Left lung (tissue), 4 donors: ENCODE measurements at regions not wholly inside any gene's neighbourhood (a gene's known extent, or its start where the extent isn't known, plus 50 kb on each side); places are given as distances from the start of the nearest gene placed in this dataset.

ENCODE experiments used
- ATAC-seq: fragments of 200-7000 bp; cut with Tn5 transposase; one replicate; pipeline ENCODE4 v1.9.1; 2020; ENCODE audit warnings: moderate library complexity
- DNase-seq, 4 donors: peaks; one replicate each; pipeline ENCODE4 v3.0.0-alpha.2; 2013 to 2020
- H3K27ac ChIP-seq, 2 donors: fragments of 200-600 bp; sonication (generic) in 1 of 2; one replicate each; pipeline versions ENCODE4 v1.5.0 to v1.8.0; 2020 to 2021
- H3K27me3 ChIP-seq, 2 donors: fragments of 200-600 bp; sonication (generic) in 1 of 2; one replicate each; pipeline versions ENCODE4 v1.5.0 to v1.8.0; 2020 to 2021
- H3K36me3 ChIP-seq, 2 donors: fragments of 200-600 bp; sonication (generic) in 1 of 2; one replicate each; pipeline versions ENCODE4 v1.5.0 to v1.8.0; 2020 to 2021
- H3K4me1 ChIP-seq, 2 donors: fragments of 200-600 bp; one replicate each; pipeline ENCODE4 v1.8.0; 2021
- H3K4me3 ChIP-seq, 2 donors: fragments of 200-600 bp; sonication (generic) in 1 of 2; one replicate each; pipeline versions ENCODE4 v1.5.0 to v1.8.0; 2020 to 2021; ENCODE audit warnings: mild to moderate bottlenecking in 1 of 2
- H3K9me3 ChIP-seq, 2 donors: fragments of 200-600 bp; sonication (generic) in 1 of 2; one replicate each; pipeline versions ENCODE4 v1.5.0 to v1.8.0; 2020 to 2021
- intact Hi-C, 2 donors: fragments of 100-400 bp; cut with DNase I; formaldehyde crosslinking; loops; one replicate each; pipeline versions ENCODE4 v1.11.2 to v1.14.2; 2022
- TF ChIP-seq, protein P1 (sequence below), 2 donors: fragments of 200-600 bp; sonication (generic) in 1 of 2; IDR thresholded peaks; one replicate each; pipeline versions ENCODE4 v1.5.0 to v1.8.0; 2021; ENCODE audit warnings: antibody characterized with exemption in 2 of 2
- donor health status: DM: no; HTN: yes; CAD: no.
- donor health status: DM: no; HTN: no; CAD: no.

DNA sequence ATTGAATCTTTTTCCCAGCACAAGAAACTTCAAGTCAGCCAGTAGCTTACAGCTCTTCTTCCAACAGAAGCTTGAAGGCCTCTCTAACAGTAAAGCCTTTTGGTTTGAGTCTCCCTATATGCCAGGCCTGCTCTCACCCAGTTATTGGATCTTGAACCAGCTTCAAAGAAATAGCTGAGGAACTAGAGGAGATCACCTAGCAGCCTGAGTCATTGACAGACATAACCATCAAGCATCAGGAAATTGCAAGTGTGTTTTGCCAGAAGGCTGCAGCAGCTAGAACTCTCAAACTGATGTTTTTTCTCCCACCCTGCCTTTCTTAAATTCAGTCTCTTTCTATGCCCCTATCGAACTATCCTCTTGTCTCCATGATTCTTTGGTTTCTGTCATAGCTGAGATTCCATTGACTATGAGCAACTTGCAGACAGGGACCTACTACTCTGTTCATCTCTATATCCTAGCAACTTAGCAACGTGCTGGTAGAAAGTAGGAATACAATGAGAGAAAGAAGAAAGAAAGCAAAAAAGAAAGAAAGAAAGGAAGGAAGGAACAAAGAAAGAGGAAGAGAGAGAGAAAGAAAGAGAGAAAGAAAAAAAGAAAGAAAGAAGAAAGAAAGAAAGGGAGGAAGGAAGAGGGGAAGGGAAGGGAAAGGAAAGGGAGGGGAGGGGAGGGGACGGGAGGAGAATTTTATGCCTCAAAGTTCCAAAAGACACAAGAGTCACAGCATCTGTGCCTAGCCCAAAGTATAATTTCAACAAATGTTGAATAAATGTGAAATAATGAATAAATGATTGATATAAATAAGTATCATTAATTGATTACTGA, 60.0 kb upstream of the FGGY start:
- Histone ChIP-seq H3K4me1 (no peaks in the 10 kb centered on the region), H3K36me3 (no peaks in the 10 kb centered on the region), H3K9me3 (no peaks in the 10 kb centered on the region), H3K27me3 (no peaks in the 10 kb centered on the region), H3K27ac (no peak overlapping the region), H3K4me3 (no peak overlapping the region)
- DNase-seq (no peak), ATAC-seq (no peak)
- intact Hi-C loops: no loop called here
- TF ChIP-seq, protein P1, sequence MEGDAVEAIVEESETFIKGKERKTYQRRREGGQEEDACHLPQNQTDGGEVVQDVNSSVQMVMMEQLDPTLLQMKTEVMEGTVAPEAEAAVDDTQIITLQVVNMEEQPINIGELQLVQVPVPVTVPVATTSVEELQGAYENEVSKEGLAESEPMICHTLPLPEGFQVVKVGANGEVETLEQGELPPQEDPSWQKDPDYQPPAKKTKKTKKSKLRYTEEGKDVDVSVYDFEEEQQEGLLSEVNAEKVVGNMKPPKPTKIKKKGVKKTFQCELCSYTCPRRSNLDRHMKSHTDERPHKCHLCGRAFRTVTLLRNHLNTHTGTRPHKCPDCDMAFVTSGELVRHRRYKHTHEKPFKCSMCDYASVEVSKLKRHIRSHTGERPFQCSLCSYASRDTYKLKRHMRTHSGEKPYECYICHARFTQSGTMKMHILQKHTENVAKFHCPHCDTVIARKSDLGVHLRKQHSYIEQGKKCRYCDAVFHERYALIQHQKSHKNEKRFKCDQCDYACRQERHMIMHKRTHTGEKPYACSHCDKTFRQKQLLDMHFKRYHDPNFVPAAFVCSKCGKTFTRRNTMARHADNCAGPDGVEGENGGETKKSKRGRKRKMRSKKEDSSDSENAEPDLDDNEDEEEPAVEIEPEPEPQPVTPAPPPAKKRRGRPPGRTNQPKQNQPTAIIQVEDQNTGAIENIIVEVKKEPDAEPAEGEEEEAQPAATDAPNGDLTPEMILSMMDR (IDR thresholded peaks at IDR 0.05): no peak

DNA sequence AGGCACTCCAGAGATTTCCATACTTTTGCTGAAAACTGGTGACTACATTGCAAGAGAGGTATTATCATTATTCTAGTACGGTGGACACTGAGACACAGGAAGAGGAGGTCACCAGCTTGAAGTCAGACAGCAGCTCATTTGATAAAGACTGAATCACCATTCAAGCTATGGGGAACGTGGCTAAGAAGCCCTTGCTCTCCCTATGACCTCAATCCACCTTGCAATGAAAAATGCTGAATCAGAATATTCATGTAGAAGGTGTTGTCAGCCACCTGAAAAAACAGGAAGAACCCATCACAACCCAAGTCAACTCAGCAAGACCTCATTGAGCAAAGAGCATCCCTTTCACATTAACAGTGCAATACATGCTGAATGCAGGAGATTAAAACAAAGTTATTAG, 59.0 kb upstream of the FGGY start:
- TF ChIP-seq, protein P1 (IDR thresholded peaks at IDR 0.05): no peak

DNA sequence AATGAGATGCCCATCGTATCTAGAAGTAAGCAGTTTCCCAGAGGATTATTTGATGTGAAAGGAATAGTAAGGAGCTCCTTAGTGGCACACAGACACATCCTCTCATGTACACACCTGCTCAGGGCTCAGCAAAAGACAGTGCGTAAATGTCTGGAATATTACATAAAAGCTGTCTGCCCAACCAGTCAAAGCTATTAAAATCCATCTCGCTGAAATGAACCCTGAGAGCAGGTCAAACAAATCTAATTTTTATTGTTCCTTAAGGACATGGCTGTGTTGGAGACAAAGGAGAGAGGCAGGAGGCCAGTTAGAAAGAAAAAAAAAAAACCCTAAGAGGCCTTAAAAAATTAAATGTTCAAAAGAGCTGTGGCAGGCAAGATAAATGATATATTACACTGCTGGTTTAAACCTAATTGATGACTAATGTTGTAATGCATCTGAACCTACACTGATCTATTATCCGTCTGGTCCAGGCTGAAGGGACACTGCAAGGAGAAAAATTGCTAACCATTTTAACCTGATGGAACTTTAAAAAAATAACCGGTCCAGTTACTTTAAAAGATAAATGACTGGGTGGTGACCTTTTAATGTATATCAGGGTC, 58.5 kb upstream of the FGGY start:
- Histone ChIP-seq H3K4me1 (no peaks in the 10 kb centered on the region), H3K27me3 (no peaks in the 10 kb centered on the region), H3K36me3 (no peaks in the 10 kb centered on the region), H3K4me3 (no peak overlapping the region), H3K9me3 (no peaks in the 10 kb centered on the region), H3K27ac (no peak overlapping the region)
- no peak for DNase-seq
- TF ChIP-seq, protein P1 (IDR thresholded peaks at IDR 0.05): no peak
- intact Hi-C loops: no loop called here
- no peak for ATAC-seq

More for the DNA sequence above, 59.0 kb upstream of the FGGY start:
- Histone ChIP-seq H3K36me3 (no peaks in the 10 kb centered on the region), H3K4me1 (no peaks in the 10 kb centered on the region), H3K27me3 (no peaks in the 10 kb centered on the region), H3K9me3 (no peaks in the 10 kb centered on the region), H3K27ac (no peak overlapping the region), H3K4me3 (no peak overlapping the region)
- intact Hi-C loops: no loop called here
- ATAC-seq: no peak
- no peak for DNase-seq

DNA sequence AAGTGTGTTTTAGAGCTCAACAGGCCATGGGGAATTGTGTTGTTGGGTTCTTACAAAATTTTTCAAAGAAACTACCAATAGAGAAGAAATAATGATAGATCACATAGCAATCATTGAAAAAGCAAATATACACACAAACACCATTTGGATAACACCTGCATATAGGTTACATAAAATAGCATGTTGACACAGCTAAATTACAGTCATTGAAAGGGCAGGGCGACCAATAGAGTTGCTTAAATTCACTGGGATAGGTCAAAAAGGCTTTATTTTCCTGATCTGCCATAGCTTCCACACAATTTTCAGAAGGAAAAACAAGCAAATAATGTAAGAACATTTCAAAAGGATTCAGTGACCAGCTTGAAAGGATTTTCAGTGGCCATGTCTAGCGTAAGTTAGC, 57.9 kb upstream of the FGGY start:
- Histone ChIP-seq H3K4me1 (no peaks in the 10 kb centered on the region), H3K27ac (no peak overlapping the region), H3K27me3 (no peaks in the 10 kb centered on the region), H3K36me3 (no peaks in the 10 kb centered on the region), H3K9me3 (no peaks in the 10 kb centered on the region), H3K4me3 (no peak overlapping the region)
- ATAC-seq: no peak
- TF ChIP-seq, protein P1 (IDR thresholded peaks at IDR 0.05): no peak
- no peak for DNase-seq
- intact Hi-C loops: no loop called here

DNA sequence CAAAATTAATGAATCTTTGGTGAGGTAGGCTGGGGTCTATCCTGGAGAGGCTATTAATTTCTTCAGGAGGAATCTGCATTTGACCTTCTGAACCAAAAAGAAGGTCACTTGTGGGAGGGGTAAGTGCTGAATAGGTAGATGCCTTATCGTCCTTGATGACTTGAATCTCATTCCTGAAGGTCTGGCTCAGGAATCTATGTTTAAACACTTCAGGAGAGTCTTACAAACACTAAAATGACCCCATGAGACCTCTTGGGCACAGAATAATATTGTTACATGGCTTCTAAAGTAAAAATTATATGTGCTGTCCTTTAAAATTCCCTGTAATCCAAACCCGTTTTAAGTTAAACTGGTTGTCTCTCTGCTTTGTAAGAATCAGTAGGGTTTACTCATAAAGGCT, 55.0 kb upstream of the FGGY start:
- TF ChIP-seq, protein P1 (IDR thresholded peaks at IDR 0.05): no peak
- no peaks in the 10 kb centered on the region for H3K27me3 ChIP-seq
- no peak overlapping the region for H3K4me3 ChIP-seq
- DNase-seq: no peak
- intact Hi-C loops: no loop called here
- no peaks in the 10 kb centered on the region for H3K36me3 ChIP-seq
- peak; percentile 79 for ATAC-seq
- H3K4me1 ChIP-seq: no peaks in the 10 kb centered on the region
- peaks cover 0 to 6% of the 10 kb centered on the region in 2 donors for H3K9me3 ChIP-seq
- H3K27ac ChIP-seq: no peak overlapping the region
